ENCODE measurements at regions not wholly inside any gene's neighbourhood (a gene's known extent, or its start where the extent isn't known, plus 50 kb on each side); places are given as distances from the start of the nearest gene placed in this dataset.

DNA sequence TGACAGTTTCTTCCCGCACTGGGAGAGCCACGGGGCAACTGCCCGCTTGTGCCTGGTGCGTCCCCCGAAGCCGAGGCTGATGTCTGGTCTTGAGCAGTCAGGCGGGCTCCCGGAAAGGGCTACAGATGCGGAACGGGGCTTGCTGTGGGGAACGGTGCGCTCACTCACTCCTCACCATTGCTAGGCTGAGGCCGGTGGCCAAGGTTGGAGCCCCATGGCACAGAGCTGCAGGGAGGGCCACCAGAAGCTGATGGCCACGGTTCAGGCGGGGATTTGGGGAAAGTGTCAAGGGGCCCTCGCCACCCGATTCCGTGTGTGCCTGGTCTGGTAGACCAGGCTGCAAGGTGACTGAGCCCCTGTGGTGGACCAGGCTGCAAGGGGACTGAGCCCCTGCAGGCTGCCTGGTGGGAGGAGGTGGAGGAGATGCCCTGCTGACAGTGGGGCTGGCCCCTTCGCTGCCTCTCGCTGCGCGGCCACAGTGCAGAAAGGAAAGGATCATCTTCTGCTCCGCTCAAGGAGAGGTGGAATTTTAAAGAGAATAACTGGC, 1315.8 kb downstream of the BRD1 start:
- Histone ChIP-seq H3K27me3 (replicated peaks; ENCODE audit: insufficient read depth) (no peaks in the 10 kb centered on the region), H3K36me3 (no peaks in the 10 kb centered on the region), H3K4me1 (ENCODE audit: control insufficient read depth in 1 of 2, low read depth in 2 of 2) (no peaks in the 10 kb centered on the region), H3K9me3 (no peaks in the 10 kb centered on the region), H3K27ac (no peak overlapping the region), H3K4me3 (no peak overlapping the region)
- ATAC-seq (ENCODE audit: insufficient number of reproducible peaks, low FRiP score, low read depth), result no peak
- no peak for DNase-seq (ENCODE audit: low spot score)
- no peak for TF ChIP-seq CTCF (IDR thresholded peaks at IDR 0.05)

- Histone ChIP-seq H3K27ac (no peak overlapping the region), H3K27me3 (replicated peaks; ENCODE audit: insufficient read depth) (no peaks in the 10 kb centered on the region), H3K4me3 (no peak overlapping the region), H3K4me1 (ENCODE audit: control insufficient read depth in 1 of 2, low read depth in 2 of 2) (no peaks in the 10 kb centered on the region), H3K9me3 (no peaks in the 10 kb centered on the region), H3K36me3 (no peaks in the 10 kb centered on the region)
- no peak for ATAC-seq (ENCODE audit: insufficient number of reproducible peaks, low FRiP score, low read depth)
- DNase-seq (ENCODE audit: low spot score), result no peak
- no peak for TF ChIP-seq CTCF (IDR thresholded peaks at IDR 0.05)
Observed at GRCh38 chr22:48511211-48511610, 1316.5 kb downstream of the BRD1 start.

DNA sequence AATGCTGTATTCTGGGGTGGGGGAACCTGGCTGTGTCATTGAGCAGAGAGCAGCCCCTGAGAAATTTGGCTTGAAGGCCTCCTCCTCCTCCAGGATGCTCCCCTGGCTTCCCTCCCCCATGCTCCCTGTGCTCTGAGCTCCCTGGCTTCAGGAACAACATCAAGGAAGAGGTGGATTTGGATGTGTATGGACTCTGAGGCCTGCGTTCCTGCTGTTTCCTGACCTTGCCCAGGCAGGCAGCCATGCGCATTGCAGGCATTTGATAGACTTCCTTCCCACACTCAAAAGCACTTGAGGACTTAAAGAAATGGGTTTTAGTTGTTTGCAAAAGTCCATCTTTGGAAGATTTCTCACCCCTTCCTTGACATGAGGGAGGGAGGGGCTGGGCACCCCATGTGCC, 1317.1 kb downstream of the BRD1 start:
- no peak overlapping the region for H3K4me3 ChIP-seq
- H3K9me3 ChIP-seq, result no peaks in the 10 kb centered on the region
- no peaks in the 10 kb centered on the region for H3K4me1 ChIP-seq (ENCODE audit: control insufficient read depth in 1 of 2, low read depth in 2 of 2)
- H3K36me3 ChIP-seq, result no peaks in the 10 kb centered on the region
- no peak overlapping the region for H3K27ac ChIP-seq
- DNase-seq (ENCODE audit: low spot score), result no peak
- H3K27me3 ChIP-seq (replicated peaks; ENCODE audit: insufficient read depth), result no peaks in the 10 kb centered on the region
- ATAC-seq (ENCODE audit: insufficient number of reproducible peaks, low FRiP score, low read depth), result no peak
- no peak for TF ChIP-seq CTCF (IDR thresholded peaks at IDR 0.05)

DNA sequence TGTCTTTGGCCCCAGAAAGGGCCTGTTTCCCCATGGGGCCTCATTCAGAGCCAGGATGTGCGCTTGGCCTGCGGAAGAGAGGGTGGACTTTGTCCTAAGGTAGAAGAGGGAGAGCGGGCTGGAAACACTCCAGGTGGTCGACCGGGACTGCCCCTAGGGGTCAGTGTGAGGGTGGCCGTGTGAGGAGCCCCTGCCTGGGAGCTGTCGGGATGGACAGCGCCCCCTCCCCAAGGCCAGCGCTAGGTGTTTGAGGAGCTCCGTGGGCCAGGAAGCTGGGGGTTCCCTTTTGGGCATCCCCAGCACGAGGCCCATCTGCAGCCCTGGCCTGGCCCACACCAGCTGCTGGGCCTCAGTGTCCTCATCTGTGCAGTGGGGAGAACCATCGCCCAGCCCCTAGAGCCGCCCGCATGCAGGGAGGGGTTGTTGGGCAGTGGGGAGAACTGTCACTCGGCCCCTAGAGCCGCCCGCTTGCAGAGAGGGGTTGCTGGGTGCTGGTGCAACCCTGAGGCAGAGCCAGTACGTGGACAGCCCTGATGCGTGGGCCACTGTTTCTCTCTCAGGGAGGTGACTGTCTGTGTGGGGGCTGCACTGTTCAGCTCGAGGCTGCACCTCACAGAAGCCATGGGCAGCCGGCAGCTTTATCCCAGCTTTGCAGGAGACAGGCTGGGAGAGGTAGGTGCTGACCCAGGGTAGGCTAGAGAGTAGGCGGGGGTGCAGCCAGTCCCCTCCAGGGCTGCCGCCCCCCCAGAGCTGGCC, 1319.9 kb downstream of the BRD1 start:
- H3K4me3 ChIP-seq, result no peak overlapping the region
- no peaks in the 10 kb centered on the region for H3K36me3 ChIP-seq
- no peak overlapping the region for H3K27ac ChIP-seq
- H3K9me3 ChIP-seq, result no peaks in the 10 kb centered on the region
- H3K4me1 ChIP-seq (ENCODE audit: control insufficient read depth in 1 of 2, low read depth in 2 of 2), result no peaks in the 10 kb centered on the region
- DNase-seq (ENCODE audit: low spot score) (no peak), ATAC-seq (ENCODE audit: insufficient number of reproducible peaks, low FRiP score, low read depth) (no peak)
- H3K27me3 ChIP-seq (replicated peaks; ENCODE audit: insufficient read depth), result no peaks in the 10 kb centered on the region
- no peak for TF ChIP-seq CTCF (IDR thresholded peaks at IDR 0.05)

- Histone ChIP-seq H3K36me3 (no peaks in the 10 kb centered on the region), H3K27ac (no peak overlapping the region), H3K4me3 (no peak overlapping the region), H3K9me3 (no peaks in the 10 kb centered on the region), H3K27me3 (replicated peaks; ENCODE audit: insufficient read depth) (no peaks in the 10 kb centered on the region), H3K4me1 (ENCODE audit: control insufficient read depth in 1 of 2, low read depth in 2 of 2) (no peaks in the 10 kb centered on the region)
- DNase-seq (ENCODE audit: low spot score) (no peak), ATAC-seq (ENCODE audit: insufficient number of reproducible peaks, low FRiP score, low read depth) (no peak)
- no peak for TF ChIP-seq CTCF (IDR thresholded peaks at IDR 0.05)
Observed at GRCh38 chr22:48507171-48507570, 1320.5 kb downstream of the BRD1 start.
